GM19099 (cell line): ENCODE measurements at regions not wholly inside any gene's neighbourhood (a gene's known extent, or its start where the extent isn't known, plus 50 kb on each side); places are given as distances from the start of the nearest gene placed in this dataset.

ENCODE experiments used
- POLR2A ChIP-seq: IDR thresholded peaks from 3 replicates; pipeline ENCODE4 v1.6.1; 2011; ENCODE audit warnings: low read depth; ENCODE audit not compliant: insufficient read length; ENCODE audit errors: extremely low read depth

GRCh38 chr2:13779996-13780395, 852.5 kb upstream of the LRATD1 start:
- TF ChIP-seq POLR2A, result no peak

GRCh38 chr2:13791019-13791547, 841.4 kb upstream of the LRATD1 start:
- no peak for TF ChIP-seq POLR2A

GRCh38 chr2:13806539-13806938, 826.0 kb upstream of the LRATD1 start:
- TF ChIP-seq POLR2A, result no peak

GRCh38 chr2:13813236-13813635, 819.3 kb upstream of the LRATD1 start:
- TF ChIP-seq POLR2A, result no peak

- no peak for TF ChIP-seq POLR2A
Observed at GRCh38 chr2:13818002-13818401, 814.5 kb upstream of the LRATD1 start.

- no peak for TF ChIP-seq POLR2A
Observed at GRCh38 chr2:13819896-13820295, 812.6 kb upstream of the LRATD1 start.

GRCh38 chr2:13821255-13821880, 811.1 kb upstream of the LRATD1 start:
- TF ChIP-seq POLR2A, result no peak

- TF ChIP-seq POLR2A, result no peak
Observed at GRCh38 chr2:13822365-13822764, 810.2 kb upstream of the LRATD1 start.

- no peak for TF ChIP-seq POLR2A
Observed at GRCh38 chr2:13826314-13826853, 806.1 kb upstream of the LRATD1 start.

GRCh38 chr2:13858626-13859025, 773.9 kb upstream of the LRATD1 start:
- TF ChIP-seq POLR2A, result no peak

- no peak for TF ChIP-seq POLR2A
Observed at GRCh38 chr2:13876491-13877037, 756.0 kb upstream of the LRATD1 start.

- TF ChIP-seq POLR2A, result no peak
Observed at GRCh38 chr2:13877571-13877970, 754.9 kb upstream of the LRATD1 start.

GRCh38 chr2:13884291-13884976, 748.1 kb upstream of the LRATD1 start:
- no peak for TF ChIP-seq POLR2A

GRCh38 chr2:13901526-13901925, 731.0 kb upstream of the LRATD1 start:
- TF ChIP-seq POLR2A, result no peak

- no peak for TF ChIP-seq POLR2A
Observed at GRCh38 chr2:13905831-13906230, 726.7 kb upstream of the LRATD1 start.

GRCh38 chr2:13916066-13916465, 716.5 kb upstream of the LRATD1 start:
- no peak for TF ChIP-seq POLR2A

- no peak for TF ChIP-seq POLR2A
Observed at GRCh38 chr2:13917958-13918357, 714.6 kb upstream of the LRATD1 start.

GRCh38 chr2:13919981-13920382, 712.5 kb upstream of the LRATD1 start:
- no peak for TF ChIP-seq POLR2A
